ENCODE measurements at regions not wholly inside any gene's neighbourhood (a gene's known extent, or its start where the extent isn't known, plus 50 kb on each side); places are given as distances from the start of the nearest gene placed in this dataset.
A peak's percentile ranks its signal among the peaks of the same experiment; 100 is the strongest.

- Histone ChIP-seq H3K27ac (no peak overlapping the region), H3K4me2 (peak overlapping the region; percentile 67), H3K9me3 (no peaks in the 10 kb centered on the region), H3K4me3 (peak overlapping the region; percentile 16; the same call in 1 of the 3 replicates), H3K4me1 (0 out of 3 replicates have a peak, but pooled peaks cover 2% of the 10 kb centered on the region)
- WGBS (ENCODE audit: missing lambda C conversion rate): 19% methylated on average over 20 of the region's 20 CpGs
- DNase-seq (ENCODE audit: low read depth in 1 of 2, low spot score in 1 of 2) (peak in 1 of 2 experiments; percentile 4), FAIRE-seq (no peak), ATAC-seq (no peak)
- CTCF ChIA-PET: no interaction called here
- POLR2A ChIA-PET: no interaction called here
- no peak for TF ChIP-seq KDM1A (IDR thresholded peaks at IDR 0.05; ENCODE audit: low read depth)
- TF ChIP-seq SMC3 (IDR thresholded peaks at IDR 0.05): no peak
- TF ChIP-seq CBX2 (IDR thresholded peaks at IDR 0.05; ENCODE audit: borderline replicate concordance, low read depth): no peak
- no peak for TF ChIP-seq RFX5 (IDR thresholded peaks at IDR 0.05)
- TF ChIP-seq MAFK (IDR thresholded peaks at IDR 0.05; ENCODE audit: partially characterized antibody): no peak
- no peak for TF ChIP-seq ATOH8 (CRISPR knock-in tag; IDR thresholded peaks at IDR 0.05; ENCODE audit: low read depth)
- no peak for TF ChIP-seq HEYL (CRISPR knock-in tag; IDR thresholded peaks at IDR 0.05)
- TF ChIP-seq CEBPB (IDR thresholded peaks at IDR 0.05): no peak
- TF ChIP-seq KDM5A (IDR thresholded peaks at IDR 0.05): no peak
- TF ChIP-seq TFCP2L1 (CRISPR knock-in tag; IDR thresholded peaks at IDR 0.05): no peak
- no peak for TF ChIP-seq RARB (CRISPR knock-in tag; IDR thresholded peaks at IDR 0.05)
These were observed 132.2 kb upstream of the ASTN2 start for GRCh38 chr9:117546894-117547678.

GRCh38 chr9:117545846-117546245 lies 131.0 kb upstream of the ASTN2 start:
- ChIA-PET CTCF (interaction anchor here (0.7 to 1.6 kb wide), 2 partner anchors 13 to 648 kb away, joined by 3 to 4 read pairs; no protein-coding TSS in a partner anchor), POLR2A (no interaction called here)
- H3K4me1 ChIP-seq: 0 out of 3 replicates have a peak, but pooled peaks cover 2% of the 10 kb centered on the region
- TF ChIP-seq NR3C1 (IDR thresholded peaks at IDR 0.05): no peak
- no peak for TF ChIP-seq ZFP36 (IDR thresholded peaks at IDR 0.05; ENCODE audit: borderline replicate concordance, partially characterized antibody)
- no peak for TF ChIP-seq SREBF2 (IDR thresholded peaks at IDR 0.05)
- TF ChIP-seq EHF (CRISPR knock-in tag; IDR thresholded peaks at IDR 0.05): no peak
- no peak for TF ChIP-seq ZNF302 (CRISPR knock-in tag; IDR thresholded peaks at IDR 0.05)
- no peak for TF ChIP-seq CBX8 (IDR thresholded peaks at IDR 0.05)
- TF ChIP-seq TFCP2L1 (CRISPR knock-in tag; IDR thresholded peaks at IDR 0.05): no peak
- TF ChIP-seq RNF2 (IDR thresholded peaks at IDR 0.05; ENCODE audit: borderline replicate concordance, low read depth): no peak
- no peak for TF ChIP-seq CTCF (IDR thresholded peaks at IDR 0.05)
- no peak for TF ChIP-seq RCOR1 (IDR thresholded peaks at IDR 0.05; ENCODE audit: low read depth, low read length)
- TF ChIP-seq TP53 (CRISPR knock-in tag; IDR thresholded peaks at IDR 0.05): no peak
- no peak for TF ChIP-seq NFE2L2 (conservative IDR thresholded peaks at IDR 0.05; ENCODE audit: low read length)
- no peak for DNase-seq (ENCODE audit: low read depth in 1 of 2, low spot score in 1 of 2)
- no peak overlapping the region for H3K27ac ChIP-seq
- no peak overlapping the region for H3K4me3 ChIP-seq
- H3K4me2 ChIP-seq: no peak overlapping the region
- whole genome bisulfite sequencing (ENCODE audit: missing lambda C conversion rate): 6% methylated on average over 1 of the region's 1 CpG
- no peaks in the 10 kb centered on the region for H3K9me3 ChIP-seq
- no peak for ATAC-seq
- FAIRE-seq: no peak

GRCh38 chr9:117543089-117543488 lies 128.2 kb upstream of the ASTN2 start:
- no peak overlapping the region for H3K4me3 ChIP-seq
- ChIA-PET POLR2A (no interaction called here), CTCF (no interaction called here)
- no peak for ATAC-seq
- no peak for FAIRE-seq
- TF ChIP-seq MAX (IDR thresholded peaks at IDR 0.05): no peak
- no peak for TF ChIP-seq HOXA7 (CRISPR knock-in tag; IDR thresholded peaks at IDR 0.05)
- TF ChIP-seq ZC3H11A (IDR thresholded peaks at IDR 0.05): no peak
- TF ChIP-seq MAZ (IDR thresholded peaks at IDR 0.05; ENCODE audit: borderline replicate concordance, low read depth, low read length): no peak
- no peak for TF ChIP-seq RCOR1 (IDR thresholded peaks at IDR 0.05; ENCODE audit: low read depth, low read length)
- no peak for TF ChIP-seq SREBF2 (IDR thresholded peaks at IDR 0.05)
- no peak for TF ChIP-seq RFX5 (IDR thresholded peaks at IDR 0.05)
- no peak for TF ChIP-seq HMGXB4 (CRISPR knock-in tag; IDR thresholded peaks at IDR 0.05; ENCODE audit: borderline replicate concordance)
- no peak for TF ChIP-seq MYC (IDR thresholded peaks at IDR 0.05; ENCODE audit: borderline replicate concordance, low read length)
- H3K4me2 ChIP-seq: no peak overlapping the region
- no peak for DNase-seq (ENCODE audit: low read depth in 1 of 2, low spot score in 1 of 2)
- H3K27ac ChIP-seq: no peak overlapping the region
- H3K9me3 ChIP-seq: no peaks in the 10 kb centered on the region
- 0 out of 3 replicates have a peak, but pooled peaks cover 2% of the 10 kb centered on the region for H3K4me1 ChIP-seq
- 6% methylated on average over 2 of the region's 2 CpGs for WGBS (ENCODE audit: missing lambda C conversion rate)
